ENCODE measurements at regions not wholly inside any gene's neighbourhood (a gene's known extent, or its start where the extent isn't known, plus 50 kb on each side); places are given as distances from the start of the nearest gene placed in this dataset.
"Not testable (repeated sequence)": the region's sequence is repeated elsewhere in the genome, so short reads cannot be mapped to it uniquely, and the experiment has no call there.

DNA sequence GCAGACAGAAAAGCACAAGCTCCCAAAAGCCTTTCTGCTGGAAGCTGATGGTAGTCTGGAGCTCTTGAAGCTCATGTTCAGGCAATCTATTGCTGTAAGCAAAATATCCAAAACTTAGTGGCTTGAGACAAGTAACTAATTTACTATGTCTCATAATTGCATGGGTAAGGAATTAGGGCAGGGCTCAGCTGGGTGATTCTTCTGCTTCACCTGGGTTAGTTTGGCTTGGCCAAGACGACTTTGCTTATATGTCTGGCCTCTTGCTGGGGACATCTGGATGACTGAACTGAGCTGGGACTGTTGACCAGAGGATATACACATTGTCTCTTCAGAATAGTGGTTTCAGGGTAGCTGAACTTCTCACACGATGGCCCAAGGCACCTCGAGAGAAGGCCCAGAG lies 96.8 kb upstream of the WSCD1 start:
- Histone ChIP-seq H4K20me1 (ENCODE audit: insufficient read depth, low read depth, low read length) (no peaks in the 10 kb centered on the region), H3K4me3 (ENCODE audit: low read length) (no peak overlapping the region), H3K27me3 (ENCODE audit: low read length) (no peaks in the 10 kb centered on the region), H3K9me3 (ENCODE audit: low read length) (peaks cover 15% of the 10 kb centered on the region), H3K4me2 (ENCODE audit: low read depth, low read length, poor library complexity, severe bottlenecking) (no peak overlapping the region), H2AFZ (ENCODE audit: low read length) (no peak overlapping the region), H3K36me3 (ENCODE audit: insufficient read depth, low read length) (no peaks in the 10 kb centered on the region), H3K27ac (ENCODE audit: low read length) (no peak overlapping the region), H3K9me2 (replicated peaks; ENCODE audit: insufficient read depth, low read length) (no peaks in the 10 kb centered on the region), H3K79me2 (ENCODE audit: low read length) (no peaks in the 10 kb centered on the region), H3K4me1 (ENCODE audit: low read length) (no peaks in the 10 kb centered on the region), H3K9ac (ENCODE audit: low read length) (no peak overlapping the region)
- DNase-seq: no peak

DNA sequence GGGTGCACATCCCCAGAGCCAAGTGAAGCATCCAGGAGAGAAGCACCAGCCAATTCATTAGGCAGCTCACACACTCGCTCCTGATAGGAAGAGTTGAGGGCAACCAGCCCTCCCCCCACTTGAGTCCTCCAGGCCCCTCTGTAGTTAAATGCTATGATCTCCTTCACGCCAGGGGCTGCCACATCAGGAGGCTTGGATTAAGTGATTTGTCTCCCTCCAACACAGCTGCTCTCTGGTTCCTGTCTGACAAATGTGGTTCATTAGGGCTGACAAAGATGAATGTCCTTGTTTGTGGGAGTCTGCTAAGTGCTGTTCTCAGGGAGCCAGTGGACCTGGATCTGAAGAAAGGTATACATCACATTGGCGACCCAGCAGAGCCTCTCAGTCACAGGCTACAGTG lies 94.5 kb upstream of the WSCD1 start:
- Histone ChIP-seq H3K79me2 (ENCODE audit: low read length) (no peaks in the 10 kb centered on the region), H3K9me3 (ENCODE audit: low read length) (peaks cover 15% of the 10 kb centered on the region), H4K20me1 (ENCODE audit: insufficient read depth, low read depth, low read length) (no peaks in the 10 kb centered on the region), H3K9me2 (replicated peaks; ENCODE audit: insufficient read depth, low read length) (no peaks in the 10 kb centered on the region), H3K4me2 (ENCODE audit: low read depth, low read length, poor library complexity, severe bottlenecking) (no peak overlapping the region), H3K9ac (ENCODE audit: low read length) (no peak overlapping the region), H3K27ac (ENCODE audit: low read length) (no peak overlapping the region), H2AFZ (ENCODE audit: low read length) (no peak overlapping the region), H3K4me1 (ENCODE audit: low read length) (no peaks in the 10 kb centered on the region), H3K4me3 (ENCODE audit: low read length) (no peak overlapping the region), H3K36me3 (ENCODE audit: insufficient read depth, low read length) (no peaks in the 10 kb centered on the region), H3K27me3 (ENCODE audit: low read length) (no peaks in the 10 kb centered on the region)
- no peak for DNase-seq

DNA sequence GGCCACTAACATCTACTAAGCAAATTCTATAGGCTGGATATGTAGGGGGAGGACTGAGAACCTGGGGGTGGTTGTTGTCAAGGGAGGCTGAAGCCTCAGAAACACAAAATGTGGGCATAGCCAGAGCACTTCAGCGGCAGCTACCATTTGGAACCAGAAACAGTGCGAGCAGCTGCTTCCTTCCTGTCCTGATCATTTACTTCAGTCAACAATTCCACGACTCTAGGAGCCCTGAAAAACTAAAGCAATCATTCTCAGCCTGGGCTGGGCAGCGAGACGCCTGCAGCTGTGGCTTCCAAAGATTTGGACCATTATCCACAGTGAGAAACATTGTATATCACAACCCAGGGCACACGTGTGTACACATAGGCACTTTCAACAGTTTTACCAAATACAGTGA lies 93.9 kb upstream of the WSCD1 start:
- H3K36me3 ChIP-seq (ENCODE audit: insufficient read depth, low read length): no peaks in the 10 kb centered on the region
- no peak overlapping the region for H3K9ac ChIP-seq (ENCODE audit: low read length)
- no peak overlapping the region for H3K27ac ChIP-seq (ENCODE audit: low read length)
- no peaks in the 10 kb centered on the region for H3K4me1 ChIP-seq (ENCODE audit: low read length)
- no peak for DNase-seq
- no peaks in the 10 kb centered on the region for H3K27me3 ChIP-seq (ENCODE audit: low read length)
- H3K4me2 ChIP-seq (ENCODE audit: low read depth, low read length, poor library complexity, severe bottlenecking): no peak overlapping the region
- H3K9me2 ChIP-seq (replicated peaks; ENCODE audit: insufficient read depth, low read length): no peaks in the 10 kb centered on the region
- no peak overlapping the region for H2AFZ ChIP-seq (ENCODE audit: low read length)
- H3K9me3 ChIP-seq (ENCODE audit: low read length): peaks cover 15% of the 10 kb centered on the region
- H3K79me2 ChIP-seq (ENCODE audit: low read length): no peaks in the 10 kb centered on the region
- no peaks in the 10 kb centered on the region for H4K20me1 ChIP-seq (ENCODE audit: insufficient read depth, low read depth, low read length)
- H3K4me3 ChIP-seq (ENCODE audit: low read length): no peak overlapping the region

DNA sequence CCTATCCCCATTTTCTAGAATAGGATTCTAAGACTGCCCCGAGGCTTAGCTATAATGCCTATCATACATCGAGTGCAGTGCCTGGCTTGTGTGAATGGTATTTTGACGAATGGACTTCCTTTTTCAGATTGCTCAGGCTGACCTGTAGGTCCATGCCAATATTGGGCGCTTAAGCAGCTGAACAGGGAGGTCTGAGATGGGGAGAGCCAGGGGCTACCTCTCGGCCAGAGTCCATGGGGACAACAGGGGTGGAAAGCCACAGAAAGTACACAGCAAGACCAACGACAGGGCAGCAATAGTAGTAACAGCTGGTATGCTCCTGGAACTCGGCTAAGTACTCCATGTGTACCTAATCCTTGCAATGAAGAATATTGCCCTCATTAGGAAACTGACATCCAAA lies 91.7 kb upstream of the WSCD1 start:
- Histone ChIP-seq H3K9ac (ENCODE audit: low read length) (no peak overlapping the region), H3K36me3 (ENCODE audit: insufficient read depth, low read length) (no peaks in the 10 kb centered on the region), H3K9me3 (ENCODE audit: low read length) (peaks cover 9% of the 10 kb centered on the region), H2AFZ (ENCODE audit: low read length) (no peak overlapping the region), H3K9me2 (replicated peaks; ENCODE audit: insufficient read depth, low read length) (no peaks in the 10 kb centered on the region), H4K20me1 (ENCODE audit: insufficient read depth, low read depth, low read length) (no peaks in the 10 kb centered on the region), H3K27ac (ENCODE audit: low read length) (no peak overlapping the region), H3K4me1 (ENCODE audit: low read length) (no peaks in the 10 kb centered on the region), H3K79me2 (ENCODE audit: low read length) (no peaks in the 10 kb centered on the region), H3K27me3 (ENCODE audit: low read length) (no peaks in the 10 kb centered on the region), H3K4me2 (ENCODE audit: low read depth, low read length, poor library complexity, severe bottlenecking) (no peak overlapping the region), H3K4me3 (ENCODE audit: low read length) (no peak overlapping the region)
- DNase-seq: no peak

DNA sequence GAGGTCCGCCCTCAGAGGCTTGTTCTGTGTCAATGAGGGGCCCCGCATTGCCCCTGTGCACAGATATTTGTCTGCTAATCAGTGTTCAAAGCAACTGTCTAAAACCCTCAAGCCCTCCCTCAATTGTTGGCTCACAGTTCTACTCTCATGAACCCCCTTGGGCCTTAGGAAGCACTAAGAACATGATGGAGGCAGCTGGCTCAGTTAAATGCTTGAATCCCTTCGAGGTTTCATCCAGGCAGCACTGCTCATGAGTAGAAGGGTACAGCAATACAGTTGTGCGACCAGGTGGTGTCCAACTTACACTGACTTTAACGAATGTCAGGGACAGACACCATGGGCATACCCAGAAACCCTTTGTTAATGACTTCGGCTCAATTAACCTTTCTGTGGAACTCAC lies 89.2 kb upstream of the WSCD1 start:
- H3K4me3 ChIP-seq (ENCODE audit: low read length): no peak overlapping the region
- no peaks in the 10 kb centered on the region for H3K9me3 ChIP-seq (ENCODE audit: low read length)
- no peaks in the 10 kb centered on the region for H3K4me1 ChIP-seq (ENCODE audit: low read length)
- H3K27ac ChIP-seq (ENCODE audit: low read length): no peak overlapping the region
- no peaks in the 10 kb centered on the region for H3K27me3 ChIP-seq (ENCODE audit: low read length)
- no peaks in the 10 kb centered on the region for H3K9me2 ChIP-seq (replicated peaks; ENCODE audit: insufficient read depth, low read length)
- H3K9ac ChIP-seq (ENCODE audit: low read length): no peak overlapping the region
- H3K4me2 ChIP-seq (ENCODE audit: low read depth, low read length, poor library complexity, severe bottlenecking): no peak overlapping the region
- no peaks in the 10 kb centered on the region for H3K79me2 ChIP-seq (ENCODE audit: low read length)
- DNase-seq: no peak
- no peaks in the 10 kb centered on the region for H3K36me3 ChIP-seq (ENCODE audit: insufficient read depth, low read length)
- H4K20me1 ChIP-seq (ENCODE audit: insufficient read depth, low read depth, low read length): no peaks in the 10 kb centered on the region
- no peak overlapping the region for H2AFZ ChIP-seq (ENCODE audit: low read length)

DNA sequence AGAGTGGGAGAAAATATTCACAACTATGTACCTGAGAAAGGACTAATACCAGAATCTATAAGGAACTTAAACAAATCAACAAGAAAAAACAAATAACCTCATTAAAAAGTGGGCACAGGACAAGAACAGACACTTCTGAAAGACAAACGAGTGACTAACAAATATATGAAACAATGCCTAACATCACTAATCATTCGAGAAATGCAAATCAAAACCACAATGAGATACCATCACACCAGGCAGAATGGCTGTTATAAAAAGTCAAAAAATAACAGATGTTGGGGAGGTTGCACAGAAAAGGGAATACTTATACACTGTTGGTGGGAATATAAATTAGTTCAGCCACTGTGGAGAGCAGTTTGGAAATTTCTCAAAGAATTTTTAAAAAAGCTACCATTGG lies 83.5 kb upstream of the WSCD1 start:
- no peak overlapping the region for H3K9ac ChIP-seq (ENCODE audit: low read length)
- H3K4me1 ChIP-seq (ENCODE audit: low read length): no peaks in the 10 kb centered on the region
- no peak overlapping the region for H3K4me2 ChIP-seq (ENCODE audit: low read depth, low read length, poor library complexity, severe bottlenecking)
- no peak for DNase-seq
- H3K27ac ChIP-seq (ENCODE audit: low read length): no peak overlapping the region
- H3K79me2 ChIP-seq (ENCODE audit: low read length): no peaks in the 10 kb centered on the region
- no peak overlapping the region for H2AFZ ChIP-seq (ENCODE audit: low read length)
- H4K20me1 ChIP-seq (ENCODE audit: insufficient read depth, low read depth, low read length): no peaks in the 10 kb centered on the region
- H3K9me3 ChIP-seq (ENCODE audit: low read length): no peaks in the 10 kb centered on the region
- H3K4me3 ChIP-seq (ENCODE audit: low read length): no peak overlapping the region
- H3K27me3 ChIP-seq (ENCODE audit: low read length): no peaks in the 10 kb centered on the region
- no peaks in the 10 kb centered on the region for H3K36me3 ChIP-seq (ENCODE audit: insufficient read depth, low read length)
- H3K9me2 ChIP-seq (replicated peaks; ENCODE audit: insufficient read depth, low read length): no peaks in the 10 kb centered on the region

DNA sequence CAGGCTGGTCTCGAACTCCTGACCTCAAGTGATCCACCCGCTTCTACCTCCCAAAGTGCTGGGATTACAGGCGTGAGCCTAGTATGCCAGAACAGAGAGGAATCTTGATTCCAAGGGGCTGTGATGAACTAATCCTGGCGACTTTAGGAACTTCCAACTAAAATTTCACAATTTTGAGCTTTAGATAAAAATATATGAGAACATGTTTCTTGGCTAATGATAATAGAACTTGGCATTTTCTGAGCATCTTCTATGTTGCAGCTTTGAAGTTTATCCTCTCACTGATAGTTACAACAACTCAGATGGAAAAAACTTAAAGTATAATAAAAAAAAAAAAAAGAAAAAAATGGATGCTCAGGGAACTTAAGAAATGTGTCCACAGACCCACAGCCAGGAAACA lies 69.8 kb upstream of the WSCD1 start:
- no peak overlapping the region for H3K9ac ChIP-seq (ENCODE audit: low read length)
- H3K4me3 ChIP-seq (ENCODE audit: low read length): no peak overlapping the region
- H3K4me1 ChIP-seq (ENCODE audit: low read length): no peaks in the 10 kb centered on the region
- H3K9me3 ChIP-seq (ENCODE audit: low read length): no peaks in the 10 kb centered on the region
- no peaks in the 10 kb centered on the region for H4K20me1 ChIP-seq (ENCODE audit: insufficient read depth, low read depth, low read length)
- no peaks in the 10 kb centered on the region for H3K36me3 ChIP-seq (ENCODE audit: insufficient read depth, low read length)
- H3K9me2 ChIP-seq (replicated peaks; ENCODE audit: insufficient read depth, low read length): no peaks in the 10 kb centered on the region
- H3K79me2 ChIP-seq (ENCODE audit: low read length): no peaks in the 10 kb centered on the region
- no peak overlapping the region for H2AFZ ChIP-seq (ENCODE audit: low read length)
- H3K4me2 ChIP-seq (ENCODE audit: low read depth, low read length, poor library complexity, severe bottlenecking): no peak overlapping the region
- no peak overlapping the region for H3K27ac ChIP-seq (ENCODE audit: low read length)
- no peak for DNase-seq
- no peaks in the 10 kb centered on the region for H3K27me3 ChIP-seq (ENCODE audit: low read length)

DNA sequence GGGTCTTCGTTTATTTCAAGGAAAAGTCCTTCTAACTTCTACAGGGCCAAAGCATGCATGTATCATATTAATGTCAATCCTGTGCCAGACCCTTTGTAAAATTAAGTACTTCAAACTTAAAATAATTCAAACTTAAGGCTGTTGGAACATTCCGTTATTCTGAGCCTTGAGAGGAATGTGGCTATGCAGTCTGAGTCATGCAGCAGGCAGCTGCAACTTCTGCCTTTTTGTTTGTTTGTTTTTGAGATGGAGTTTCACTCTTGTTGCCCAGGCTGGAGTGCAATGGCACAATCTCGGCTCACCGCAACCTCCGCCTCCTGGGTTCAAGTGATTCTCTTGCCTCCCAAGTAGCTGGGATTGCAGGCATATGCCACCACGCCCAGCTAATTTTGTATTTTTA lies 67.0 kb upstream of the WSCD1 start:
- not testable (repeated sequence) for H2AFZ ChIP-seq (ENCODE audit: low read length); H3K4me1 ChIP-seq (ENCODE audit: low read length)

DNA sequence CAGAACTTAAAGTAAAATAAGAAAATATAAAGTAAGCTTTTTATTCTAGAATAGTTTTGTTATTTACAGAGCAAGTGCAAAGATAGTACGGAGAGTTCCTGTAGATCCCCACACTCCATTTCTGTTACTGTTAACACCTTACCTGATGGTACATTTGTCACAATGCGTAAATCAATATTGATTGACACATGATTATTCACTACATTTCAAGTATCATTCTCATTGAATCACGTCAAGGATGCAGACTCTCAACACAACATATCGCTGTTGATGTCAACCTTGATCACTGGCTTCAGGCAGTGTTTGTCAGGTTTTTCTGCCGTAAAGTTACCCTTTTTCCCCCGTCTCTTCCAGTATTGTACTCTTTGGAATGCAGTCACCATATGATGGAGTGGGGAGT lies 64.2 kb upstream of the WSCD1 start:
- Histone ChIP-seq H3K9ac (ENCODE audit: low read length) (no peak overlapping the region), H3K27ac (ENCODE audit: low read length) (no peak overlapping the region), H2AFZ (ENCODE audit: low read length) (no peak overlapping the region), H3K79me2 (ENCODE audit: low read length) (no peaks in the 10 kb centered on the region), H4K20me1 (ENCODE audit: insufficient read depth, low read depth, low read length) (no peaks in the 10 kb centered on the region), H3K4me1 (ENCODE audit: low read length) (no peaks in the 10 kb centered on the region), H3K4me3 (ENCODE audit: low read length) (no peak overlapping the region), H3K4me2 (ENCODE audit: low read depth, low read length, poor library complexity, severe bottlenecking) (no peak overlapping the region), H3K36me3 (ENCODE audit: insufficient read depth, low read length) (no peaks in the 10 kb centered on the region), H3K9me2 (replicated peaks; ENCODE audit: insufficient read depth, low read length) (no peaks in the 10 kb centered on the region), H3K9me3 (ENCODE audit: low read length) (no peaks in the 10 kb centered on the region), H3K27me3 (ENCODE audit: low read length) (no peaks in the 10 kb centered on the region)
- no peak for DNase-seq

More for the DNA sequence above, 67.0 kb upstream of the WSCD1 start:
- not testable (repeated sequence) for H3K9me3 ChIP-seq (ENCODE audit: low read length); H3K36me3 ChIP-seq (ENCODE audit: insufficient read depth, low read length); H3K27me3 ChIP-seq (ENCODE audit: low read length); H3K9ac ChIP-seq (ENCODE audit: low read length); H4K20me1 ChIP-seq (ENCODE audit: insufficient read depth, low read depth, low read length); H3K4me3 ChIP-seq (ENCODE audit: low read length); DNase-seq; H3K27ac ChIP-seq (ENCODE audit: low read length); H3K4me2 ChIP-seq (ENCODE audit: low read depth, low read length, poor library complexity, severe bottlenecking); H3K9me2 ChIP-seq (replicated peaks; ENCODE audit: insufficient read depth, low read length); H3K79me2 ChIP-seq (ENCODE audit: low read length)

Data from Karpas-422 (cell line).